Right atrium auricular region (tissue), 2 donors: ENCODE measurements at regions not wholly inside any gene's neighbourhood (a gene's known extent, or its start where the extent isn't known, plus 50 kb on each side); places are given as distances from the start of the nearest gene placed in this dataset.

Experiments used
- DNase-seq: peaks from one replicate; pipeline ENCODE4 v3.0.0-alpha.2; 2019; ENCODE audit warnings: low spot score
- H3K27ac ChIP-seq, 2 donors: fragments of 200-600 bp; sonication (generic); 1 replicate in 1 of 2; 2 replicates in 1 of 2; pipeline ENCODE4 v1.5.1; 2016 to 2019
- H3K27me3 ChIP-seq, 2 donors: fragments of 200-600 bp; sonication (generic); one replicate each; pipeline versions ENCODE4 v1.5.1 to v1.6.0; 2017 to 2019
- H3K36me3 ChIP-seq: fragments of 200-600 bp; sonication (generic); one replicate; pipeline ENCODE4 v1.5.1; 2016
- H3K4me1 ChIP-seq, 2 donors: fragments of 200-600 bp; sonication (generic); one replicate each; pipeline versions ENCODE4 v1.5.1 to v1.6.0; 2017 to 2019
- H3K4me3 ChIP-seq, 2 donors: fragments of 200-600 bp; sonication (generic); 1 replicate in 1 of 2; 2 replicates in 1 of 2; pipeline ENCODE4 v1.5.1; 2017 to 2019; ENCODE audit warnings: mild to moderate bottlenecking in 1 of 2, moderate library complexity in 1 of 2
- H3K9me3 ChIP-seq, 2 donors: fragments of 200-600 bp; sonication (generic); one replicate each; pipeline ENCODE4 v1.5.1; 2019
- CTCF ChIP-seq, 2 donors: fragments of 200-600 bp; sonication (generic); IDR thresholded peaks; one replicate each; pipeline ENCODE4 v1.5.1; 2019; ENCODE audit warnings: antibody characterized with exemption in 2 of 2

GRCh38 chr2:184261818-184262217 is 336.5 kb upstream of the ZNF804A start:
- DNase-seq: no peak
- no peak for TF ChIP-seq CTCF (IDR thresholded peaks at IDR 0.05)
- H3K4me1 ChIP-seq: no peaks in the 10 kb centered on the region

GRCh38 chr2:184268900-184269477 is 329.3 kb upstream of the ZNF804A start:
- no peak for TF ChIP-seq CTCF (IDR thresholded peaks at IDR 0.05)
- Histone ChIP-seq H3K36me3 (no peaks in the 10 kb centered on the region), H3K4me3 (no peak overlapping the region), H3K27me3 (no peaks in the 10 kb centered on the region), H3K9me3 (no peaks in the 10 kb centered on the region), H3K27ac (no peak overlapping the region), H3K4me1 (peaks cover 0 to 6% of the 10 kb centered on the region in 2 donors)
- DNase-seq: no peak

More at GRCh38 chr2:184261818-184262217, 336.5 kb upstream of the ZNF804A start:
- H3K27me3 ChIP-seq: no peaks in the 10 kb centered on the region
- no peak overlapping the region for H3K4me3 ChIP-seq
- no peaks in the 10 kb centered on the region for H3K9me3 ChIP-seq
- no peak overlapping the region for H3K27ac ChIP-seq
- H3K36me3 ChIP-seq: no peaks in the 10 kb centered on the region

- Histone ChIP-seq H3K27me3 (no peaks in the 10 kb centered on the region), H3K4me3 (no peak overlapping the region), H3K36me3 (no peaks in the 10 kb centered on the region), H3K9me3 (no peaks in the 10 kb centered on the region), H3K4me1 (peaks cover 0 to 6% of the 10 kb centered on the region in 2 donors), H3K27ac (no peak overlapping the region)
- no peak for TF ChIP-seq CTCF (IDR thresholded peaks at IDR 0.05)
- no peak for DNase-seq
Observed at GRCh38 chr2:184270660-184271059, 327.7 kb upstream of the ZNF804A start.

- no peak for TF ChIP-seq CTCF (IDR thresholded peaks at IDR 0.05)
- Histone ChIP-seq H3K27me3 (no peaks in the 10 kb centered on the region), H3K4me3 (no peak overlapping the region), H3K4me1 (peaks cover 0 to 6% of the 10 kb centered on the region in 2 donors), H3K27ac (no peak overlapping the region), H3K36me3 (no peaks in the 10 kb centered on the region), H3K9me3 (no peaks in the 10 kb centered on the region)
- DNase-seq: no peak
Observed at GRCh38 chr2:184272056-184272455, 326.3 kb upstream of the ZNF804A start.

GRCh38 chr2:184294831-184295230 is 303.5 kb upstream of the ZNF804A start:
- no peaks in the 10 kb centered on the region for H3K36me3 ChIP-seq
- DNase-seq: no peak
- H3K27ac ChIP-seq: no peak overlapping the region
- TF ChIP-seq CTCF (IDR thresholded peaks at IDR 0.05): no peak
- no peaks in the 10 kb centered on the region for H3K9me3 ChIP-seq
- H3K4me3 ChIP-seq: no peak overlapping the region
- no peaks in the 10 kb centered on the region for H3K4me1 ChIP-seq
- no peaks in the 10 kb centered on the region for H3K27me3 ChIP-seq

GRCh38 chr2:184297085-184297484 is 301.2 kb upstream of the ZNF804A start:
- no peak overlapping the region for H3K27ac ChIP-seq
- no peak for TF ChIP-seq CTCF (IDR thresholded peaks at IDR 0.05)

More at GRCh38 chr2:184297085-184297484, 301.2 kb upstream of the ZNF804A start:
- Histone ChIP-seq H3K4me1 (no peaks in the 10 kb centered on the region), H3K27me3 (no peaks in the 10 kb centered on the region), H3K9me3 (no peaks in the 10 kb centered on the region), H3K36me3 (no peaks in the 10 kb centered on the region), H3K4me3 (no peak overlapping the region)
- no peak for DNase-seq
